ENCODE measurements at regions not wholly inside any gene's neighbourhood (a gene's known extent, or its start where the extent isn't known, plus 50 kb on each side); places are given as distances from the start of the nearest gene placed in this dataset.

GRCh38 chr9:90999425-91000397 is 198.1 kb downstream of the SYK start:
- peaks cover 3% of the 10 kb centered on the region for H3K27me3 Mint-ChIP-seq
- H3K27me3 ChIP-seq (ENCODE audit: control insufficient read depth, insufficient read depth, low read length) = peaks cover 1% of the 10 kb centered on the region
- H3K4me3 Mint-ChIP-seq = no peak overlapping the region
- DNase-seq (no peak), ATAC-seq (ENCODE audit: low read depth in 2 of 2) (no peak)
- H3K4me1 ChIP-seq (ENCODE audit: control insufficient read depth, insufficient read depth, low read length, poor library complexity, severe bottlenecking) = no peaks in the 10 kb centered on the region
- no peaks in the 10 kb centered on the region for H3K9me3 ChIP-seq (ENCODE audit: control insufficient read depth in 2 of 2, low read length in 2 of 2)
- H3K9me3 Mint-ChIP-seq = peaks cover 0 to 3% (median 0%) of the 10 kb centered on the region in 7 donors
- no peak overlapping the region for H3K27ac Mint-ChIP-seq
- no peaks in the 10 kb centered on the region for H3K4me1 Mint-ChIP-seq
- H3K27ac ChIP-seq (ENCODE audit: insufficient read depth, low read length, poor library complexity, severe bottlenecking) = no peak overlapping the region
- no peak overlapping the region for H3K4me3 ChIP-seq (ENCODE audit: low read depth, low read length)
- no peaks in the 10 kb centered on the region for H3K36me3 ChIP-seq (ENCODE audit: control insufficient read depth, insufficient read depth, low read length)
- no peaks in the 10 kb centered on the region for H3K36me3 Mint-ChIP-seq

GRCh38 chr9:91001146-91001611 is 199.6 kb downstream of the SYK start:
- Histone ChIP-seq H3K4me1 (ENCODE audit: control insufficient read depth, insufficient read depth, low read length, poor library complexity, severe bottlenecking) (no peaks in the 10 kb centered on the region), H3K4me3 (ENCODE audit: low read depth, low read length) (no peak overlapping the region), H3K36me3 (ENCODE audit: control insufficient read depth, insufficient read depth, low read length) (no peaks in the 10 kb centered on the region), H3K9me3 (ENCODE audit: control insufficient read depth in 2 of 2, low read length in 2 of 2) (no peaks in the 10 kb centered on the region), H3K27ac (ENCODE audit: insufficient read depth, low read length, poor library complexity, severe bottlenecking) (no peak overlapping the region), H3K27me3 (ENCODE audit: control insufficient read depth, insufficient read depth, low read length) (no peaks in the 10 kb centered on the region)
- ATAC-seq (ENCODE audit: low read depth in 2 of 2) = no peak
- Mint-ChIP-seq H3K4me3 (no peak overlapping the region), H3K36me3 (no peaks in the 10 kb centered on the region), H3K4me1 (no peaks in the 10 kb centered on the region), H3K9me3 (peaks cover 0 to 1% (median 0%) of the 10 kb centered on the region in 7 donors), H3K27me3 (no peaks in the 10 kb centered on the region), H3K27ac (no peak overlapping the region)
- no peak for DNase-seq

GRCh38 chr9:91004484-91004883 is 202.9 kb downstream of the SYK start:
- Histone ChIP-seq H3K27me3 (ENCODE audit: control insufficient read depth, insufficient read depth, low read length) (peaks cover 2% of the 10 kb centered on the region), H3K27ac (ENCODE audit: insufficient read depth, low read length, poor library complexity, severe bottlenecking) (no peak overlapping the region), H3K9me3 (ENCODE audit: control insufficient read depth in 2 of 2, low read length in 2 of 2) (no peaks in the 10 kb centered on the region), H3K4me3 (ENCODE audit: low read depth, low read length) (no peak overlapping the region), H3K4me1 (ENCODE audit: control insufficient read depth, insufficient read depth, low read length, poor library complexity, severe bottlenecking) (no peaks in the 10 kb centered on the region), H3K36me3 (ENCODE audit: control insufficient read depth, insufficient read depth, low read length) (no peaks in the 10 kb centered on the region)
- peak overlapping the region in 1 of 3 donors; percentile 32 for H3K27ac Mint-ChIP-seq
- no peaks in the 10 kb centered on the region for H3K4me1 Mint-ChIP-seq
- DNase-seq (no peak), ATAC-seq (ENCODE audit: low read depth in 2 of 2) (no peak)
- H3K27me3 Mint-ChIP-seq = peaks cover 5% of the 10 kb centered on the region
- peaks cover 0 to 2% (median 0%) of the 10 kb centered on the region in 7 donors for H3K9me3 Mint-ChIP-seq
- peak overlapping the region in 1 of 4 donors; percentile 78 for H3K4me3 Mint-ChIP-seq
- no peaks in the 10 kb centered on the region for H3K36me3 Mint-ChIP-seq

- Histone ChIP-seq H3K27ac (ENCODE audit: insufficient read depth, low read length, poor library complexity, severe bottlenecking) (no peak overlapping the region), H3K4me1 (ENCODE audit: control insufficient read depth, insufficient read depth, low read length, poor library complexity, severe bottlenecking) (no peaks in the 10 kb centered on the region), H3K4me3 (ENCODE audit: low read depth, low read length) (no peak overlapping the region), H3K9me3 (ENCODE audit: control insufficient read depth in 2 of 2, low read length in 2 of 2) (no peaks in the 10 kb centered on the region), H3K36me3 (ENCODE audit: control insufficient read depth, insufficient read depth, low read length) (no peaks in the 10 kb centered on the region), H3K27me3 (ENCODE audit: control insufficient read depth, insufficient read depth, low read length) (peaks cover 2% of the 10 kb centered on the region)
- Mint-ChIP-seq H3K36me3 (no peaks in the 10 kb centered on the region), H3K4me3 (peak overlapping the region in 1 of 4 donors; percentile 78), H3K9me3 (peaks cover 0 to 2% (median 0%) of the 10 kb centered on the region in 7 donors), H3K27ac (no peak overlapping the region), H3K27me3 (peaks cover 5% of the 10 kb centered on the region), H3K4me1 (no peaks in the 10 kb centered on the region)
- DNase-seq (no peak), ATAC-seq (ENCODE audit: low read depth in 2 of 2) (no peak)
Measured at GRCh38 chr9:91004992-91005391, 203.4 kb downstream of the SYK start.

GRCh38 chr9:91006046-91006445 is 204.4 kb downstream of the SYK start:
- Mint-ChIP-seq H3K4me3 (no peak overlapping the region), H3K4me1 (no peaks in the 10 kb centered on the region), H3K36me3 (no peaks in the 10 kb centered on the region), H3K9me3 (peaks cover 0 to 2% (median 0%) of the 10 kb centered on the region in 7 donors), H3K27me3 (peaks cover 5% of the 10 kb centered on the region), H3K27ac (no peak overlapping the region)
- Histone ChIP-seq H3K27me3 (ENCODE audit: control insufficient read depth, insufficient read depth, low read length) (peaks cover 2% of the 10 kb centered on the region), H3K36me3 (ENCODE audit: control insufficient read depth, insufficient read depth, low read length) (no peaks in the 10 kb centered on the region), H3K27ac (ENCODE audit: insufficient read depth, low read length, poor library complexity, severe bottlenecking) (no peak overlapping the region), H3K4me3 (ENCODE audit: low read depth, low read length) (no peak overlapping the region), H3K4me1 (ENCODE audit: control insufficient read depth, insufficient read depth, low read length, poor library complexity, severe bottlenecking) (no peaks in the 10 kb centered on the region), H3K9me3 (ENCODE audit: control insufficient read depth in 2 of 2, low read length in 2 of 2) (no peaks in the 10 kb centered on the region)
- no peak for DNase-seq
- no peak for ATAC-seq (ENCODE audit: low read depth in 2 of 2)

GRCh38 chr9:91008568-91008967 is 206.9 kb downstream of the SYK start:
- no peaks in the 10 kb centered on the region for H3K4me1 ChIP-seq (ENCODE audit: control insufficient read depth, insufficient read depth, low read length, poor library complexity, severe bottlenecking)
- Mint-ChIP-seq H3K27ac (no peak overlapping the region), H3K4me1 (no peaks in the 10 kb centered on the region), H3K36me3 (no peaks in the 10 kb centered on the region), H3K9me3 (peaks cover 0 to 10% (median 5%) of the 10 kb centered on the region in 7 donors), H3K27me3 (peaks cover 10% of the 10 kb centered on the region), H3K4me3 (no peak overlapping the region)
- H3K4me3 ChIP-seq (ENCODE audit: low read depth, low read length) = no peak overlapping the region
- H3K9me3 ChIP-seq (ENCODE audit: control insufficient read depth in 2 of 2, low read length in 2 of 2) = no peaks in the 10 kb centered on the region
- DNase-seq (no peak), ATAC-seq (ENCODE audit: low read depth in 2 of 2) (no peak)
- no peak overlapping the region for H3K27ac ChIP-seq (ENCODE audit: insufficient read depth, low read length, poor library complexity, severe bottlenecking)
- H3K27me3 ChIP-seq (ENCODE audit: control insufficient read depth, insufficient read depth, low read length) = peaks cover 2% of the 10 kb centered on the region
- no peaks in the 10 kb centered on the region for H3K36me3 ChIP-seq (ENCODE audit: control insufficient read depth, insufficient read depth, low read length)

GRCh38 chr9:91011891-91012290 is 210.3 kb downstream of the SYK start:
- Histone ChIP-seq H3K9me3 (ENCODE audit: control insufficient read depth in 2 of 2, low read length in 2 of 2) (no peaks in the 10 kb centered on the region), H3K4me3 (ENCODE audit: low read depth, low read length) (no peak overlapping the region), H3K4me1 (ENCODE audit: control insufficient read depth, insufficient read depth, low read length, poor library complexity, severe bottlenecking) (no peaks in the 10 kb centered on the region), H3K27ac (ENCODE audit: insufficient read depth, low read length, poor library complexity, severe bottlenecking) (no peak overlapping the region), H3K27me3 (ENCODE audit: control insufficient read depth, insufficient read depth, low read length) (peaks cover 18% of the 10 kb centered on the region), H3K36me3 (ENCODE audit: control insufficient read depth, insufficient read depth, low read length) (no peaks in the 10 kb centered on the region)
- H3K27ac Mint-ChIP-seq = no peak overlapping the region
- no peak for ATAC-seq (ENCODE audit: low read depth in 2 of 2)
- H3K4me1 Mint-ChIP-seq = no peaks in the 10 kb centered on the region
- H3K9me3 Mint-ChIP-seq = peaks cover 0 to 10% (median 6%) of the 10 kb centered on the region in 7 donors
- no peak overlapping the region for H3K4me3 Mint-ChIP-seq
- peaks cover 21% of the 10 kb centered on the region for H3K27me3 Mint-ChIP-seq
- no peaks in the 10 kb centered on the region for H3K36me3 Mint-ChIP-seq
- no peak for DNase-seq
